DND-41 (cell line): ENCODE measurements at regions not wholly inside any gene's neighbourhood (a gene's known extent, or its start where the extent isn't known, plus 50 kb on each side); places are given as distances from the start of the nearest gene placed in this dataset.

Source experiments
- ATAC-seq: fragments of 200-7000 bp; cut with Tn5 transposase; 3 replicates; pipeline ENCODE4 v1.9.1; 2021; ENCODE audit warnings: low read depth; ENCODE audit not compliant: insufficient read depth
- DNase-seq: peaks from one replicate; pipeline ENCODE4 v3.0.0-alpha.2; 2020
- H2AFZ ChIP-seq: 2 replicates; pipeline ENCODE4 v1.6.0; 2012; ENCODE audit warnings: low read depth, low read length
- H3K27ac ChIP-seq: 2 replicates; pipeline ENCODE4 v1.5.1; 2012; ENCODE audit warnings: low read length, inconsistent platforms
- H3K27me3 ChIP-seq: fragments of 200-600 bp; sonication (generic); 2 replicates; pipeline ENCODE4 v1.6.0; 2012; ENCODE audit warnings: low read length, mild to moderate bottlenecking, inconsistent platforms; ENCODE audit not compliant: insufficient read depth, poor library complexity
- H3K36me3 ChIP-seq: 2 replicates; pipeline ENCODE4 v1.5.1; 2012; ENCODE audit warnings: low read length, inconsistent platforms; ENCODE audit not compliant: insufficient read depth
- H3K4me1 ChIP-seq: 2 replicates; pipeline ENCODE4 v1.5.1; 2012; ENCODE audit warnings: mild to moderate bottlenecking, low read length; ENCODE audit not compliant: insufficient read depth
- H3K4me2 ChIP-seq: 2 replicates; pipeline ENCODE4 v1.6.0; 2012; ENCODE audit warnings: mild to moderate bottlenecking, moderate library complexity, low read length, inconsistent platforms; ENCODE audit not compliant: insufficient read depth
- H3K4me3 ChIP-seq, 2 experiments: fragments of 200-600 bp in 1 of 2; shearing (Covaris generic) in 1 of 2; 2 replicates each; pipeline ENCODE4 v1.5.1; 2012 to 2016; ENCODE audit warnings: inconsistent platforms in 2 of 2, low read length in 2 of 2, mild to moderate bottlenecking in 2 of 2, low read depth in 1 of 2, moderate library complexity in 1 of 2
- H3K79me2 ChIP-seq: 2 replicates; pipeline ENCODE4 v1.6.0; 2012; ENCODE audit warnings: low read length, inconsistent platforms; ENCODE audit not compliant: insufficient read depth
- H3K9ac ChIP-seq: 2 replicates; pipeline ENCODE4 v1.6.0; 2012; ENCODE audit warnings: low read depth, mild to moderate bottlenecking, inconsistent platforms, low read length, moderate library complexity
- H3K9me3 ChIP-seq: 2 replicates; pipeline ENCODE4 v1.5.1; 2012; ENCODE audit warnings: low read length, moderate library complexity, mild to moderate bottlenecking, inconsistent platforms; ENCODE audit not compliant: insufficient read depth, severe bottlenecking
- H4K20me1 ChIP-seq: 2 replicates; pipeline ENCODE4 v1.6.0; 2012; ENCODE audit warnings: low read length; ENCODE audit not compliant: insufficient read depth
- CTCF ChIP-seq: IDR thresholded peaks from 2 replicates; pipeline ENCODE4 v1.5.1; 2012; ENCODE audit warnings: borderline replicate concordance, low read length, moderate library complexity, mild to moderate bottlenecking; ENCODE audit not compliant: poor library complexity, severe bottlenecking; ENCODE audit errors: extremely low read depth
- EZH2 ChIP-seq: IDR thresholded peaks from 3 replicates; pipeline ENCODE4 v1.6.1; 2012; ENCODE audit warnings: borderline replicate concordance, low read depth, mild to moderate bottlenecking, moderate library complexity, low read length, inconsistent platforms; ENCODE audit not compliant: severe bottlenecking

- Histone ChIP-seq H3K4me3 (no peak overlapping the region), H3K36me3 (no peaks in the 10 kb centered on the region), H3K9me3 (no peaks in the 10 kb centered on the region), H3K27ac (no peak overlapping the region), H2AFZ (no peak overlapping the region), H3K79me2 (no peaks in the 10 kb centered on the region), H3K4me1 (no peaks in the 10 kb centered on the region), H3K27me3 (no peaks in the 10 kb centered on the region), H4K20me1 (no peaks in the 10 kb centered on the region), H3K9ac (no peak overlapping the region), H3K4me2 (no peak overlapping the region)
- ATAC-seq (no peak), DNase-seq (no peak)
- TF ChIP-seq CTCF (no peak), EZH2 (no peak)
These were observed 315.0 kb downstream of the TGFB2 start for GRCh38 chr1:218659911-218660677.

GRCh38 chr1:218660678-218661053 lies 315.5 kb downstream of the TGFB2 start:
- Histone ChIP-seq H3K79me2 (no peaks in the 10 kb centered on the region), H3K4me1 (no peaks in the 10 kb centered on the region), H3K27ac (no peak overlapping the region), H3K36me3 (no peaks in the 10 kb centered on the region), H4K20me1 (no peaks in the 10 kb centered on the region), H3K27me3 (no peaks in the 10 kb centered on the region), H3K9me3 (no peaks in the 10 kb centered on the region), H2AFZ (no peak overlapping the region), H3K4me2 (no peak overlapping the region), H3K4me3 (no peak overlapping the region), H3K9ac (no peak overlapping the region)
- no peak for TF ChIP-seq EZH2
- no peak for TF ChIP-seq CTCF
- no peak for ATAC-seq
- no peak for DNase-seq

- Histone ChIP-seq H3K27ac (no peak overlapping the region), H3K9ac (no peak overlapping the region), H3K79me2 (no peaks in the 10 kb centered on the region), H4K20me1 (no peaks in the 10 kb centered on the region), H3K4me3 (no peak overlapping the region), H2AFZ (no peak overlapping the region), H3K4me1 (no peaks in the 10 kb centered on the region), H3K36me3 (no peaks in the 10 kb centered on the region), H3K4me2 (no peak overlapping the region), H3K27me3 (no peaks in the 10 kb centered on the region), H3K9me3 (no peaks in the 10 kb centered on the region)
- no peak for DNase-seq
- no peak for ATAC-seq
- no peak for TF ChIP-seq CTCF
- no peak for TF ChIP-seq EZH2
These were observed 316.3 kb downstream of the TGFB2 start for GRCh38 chr1:218661411-218661810.
